Neural cell (in vitro differentiated cells): ENCODE measurements at regions not wholly inside any gene's neighbourhood (a gene's known extent, or its start where the extent isn't known, plus 50 kb on each side); places are given as distances from the start of the nearest gene placed in this dataset.

ENCODE experiments used
- H2AFZ ChIP-seq: fragments of 200-600, 300-800 bp; sonication (generic), shearing (Covaris generic); 2 replicates; pipeline ENCODE4 v1.6.0; 2014; ENCODE audit warnings: low read depth, mild to moderate bottlenecking, antibody characterized with exemption, low read length, moderate library complexity
- H3F3A ChIP-seq: fragments of 200-600 bp; shearing (Covaris generic); 2 replicates; pipeline ENCODE4 v1.6.1; 2016; ENCODE audit warnings: mild to moderate bottlenecking, moderate library complexity, mixed read lengths, antibody characterized with exemption, low read length; ENCODE audit not compliant: insufficient read depth, poor library complexity, severe bottlenecking
- H3K27ac ChIP-seq: fragments of 200-600, 300-800 bp; sonication (generic), shearing (Covaris generic); 2 replicates; pipeline ENCODE4 v1.5.1; 2014; ENCODE audit warnings: mild to moderate bottlenecking, low read length, moderate library complexity
- H3K27me3 ChIP-seq: fragments of 300-800, 200-600 bp; sonication (generic), shearing (Covaris generic); 2 replicates; pipeline ENCODE4 v1.6.0; 2014; ENCODE audit warnings: mild to moderate bottlenecking, low read depth, low read length, moderate library complexity; ENCODE audit not compliant: insufficient read depth
- H3K36me3 ChIP-seq: fragments of 300-800, 200-600 bp; sonication (generic), shearing (Covaris generic); 2 replicates; pipeline ENCODE4 v1.5.1; 2014; ENCODE audit warnings: mild to moderate bottlenecking, antibody characterized with exemption, low read length, moderate library complexity; ENCODE audit not compliant: insufficient read depth
- H3K4me2 ChIP-seq: fragments of 300-800, 200-600 bp; sonication (generic), shearing (Covaris generic); 2 replicates; pipeline ENCODE4 v1.6.0; 2014; ENCODE audit warnings: mild to moderate bottlenecking, low read length
- H3K4me3 ChIP-seq: fragments of 300-800, 200-600 bp; sonication (generic), shearing (Covaris generic); 2 replicates; pipeline ENCODE4 v1.5.1; 2014; ENCODE audit warnings: mild to moderate bottlenecking, low read length, moderate library complexity
- H3K79me2 ChIP-seq: fragments of 200-600 bp; shearing (Covaris generic); replicated peaks from 2 replicates; pipeline ENCODE4 v1.6.0; 2014; ENCODE audit warnings: mild to moderate bottlenecking, low read length, moderate library complexity; ENCODE audit not compliant: insufficient read depth
- H3K9ac ChIP-seq: fragments of 300-800, 200-600 bp; sonication (generic), shearing (Covaris generic); 2 replicates; pipeline ENCODE4 v1.6.1; 2016; ENCODE audit warnings: mild to moderate bottlenecking, low read length, mixed read lengths
- H3K9me2 ChIP-seq: fragments of 200-600 bp; shearing (Covaris generic); 2 replicates; pipeline ENCODE4 v1.6.1; 2016; ENCODE audit warnings: mild to moderate bottlenecking, low read length, mixed read lengths; ENCODE audit not compliant: insufficient read depth
- H3K9me3 ChIP-seq: fragments of 200-600, 300-800 bp; sonication (generic), shearing (Covaris generic); 2 replicates; pipeline ENCODE4 v1.6.1; 2016; ENCODE audit warnings: mild to moderate bottlenecking, mixed run types, low read length, moderate library complexity, mixed read lengths
- H4K20me1 ChIP-seq: fragments of 200-600 bp; shearing (Covaris generic); 2 replicates; pipeline ENCODE4 v1.6.1; 2016; ENCODE audit warnings: mild to moderate bottlenecking, mixed run types; ENCODE audit not compliant: insufficient read depth
- EP300 ChIP-seq: fragments of 450-650 bp; conservative IDR thresholded peaks from 2 replicates; pipeline ENCODE4 v1.6.1; 2014; ENCODE audit warnings: antibody characterized with exemption, mild to moderate bottlenecking, moderate library complexity; ENCODE audit not compliant: poor library complexity, severe bottlenecking
- EZH2 ChIP-seq: fragments of 200-600, 300-800 bp; shearing (Covaris generic), sonication (generic); IDR thresholded peaks from 2 replicates; pipeline ENCODE4 v1.6.1; 2014; ENCODE audit warnings: antibody characterized with exemption, low read length, borderline replicate concordance, mild to moderate bottlenecking; ENCODE audit not compliant: insufficient read depth, poor library complexity, severe bottlenecking
- MXI1 ChIP-seq: fragments of 450-650 bp; conservative IDR thresholded peaks from 2 replicates; pipeline ENCODE4 v1.6.1; 2014; ENCODE audit warnings: antibody characterized with exemption, mild to moderate bottlenecking; ENCODE audit not compliant: poor library complexity, severe bottlenecking
- POLR2AphosphoS5 ChIP-seq: IDR thresholded peaks from 2 replicates; pipeline ENCODE4 v1.6.1; 2012
- RAD21 ChIP-seq: fragments of 450-650 bp; conservative IDR thresholded peaks from 2 replicates; pipeline ENCODE4 v1.6.1; 2014; ENCODE audit warnings: antibody characterized with exemption, mild to moderate bottlenecking, moderate library complexity
- SMC3 ChIP-seq: fragments of 450-650 bp; conservative IDR thresholded peaks from 2 replicates; pipeline ENCODE4 v1.6.1; 2014; ENCODE audit warnings: antibody characterized with exemption, mild to moderate bottlenecking, moderate library complexity; ENCODE audit not compliant: poor library complexity
- TAF1 ChIP-seq: IDR thresholded peaks from 2 replicates; pipeline ENCODE4 v1.6.1; 2012; ENCODE audit warnings: low read depth
- TF ChIP-seq, protein P1 (sequence below): IDR thresholded peaks from 2 replicates; pipeline ENCODE4 v1.6.1; 2012; ENCODE audit warnings: borderline replicate concordance
- TF ChIP-seq, protein P2 (sequence below): fragments of 450-650 bp; IDR thresholded peaks from 2 replicates; pipeline ENCODE4 v1.5.1; 2014; ENCODE audit warnings: antibody characterized with exemption, mild to moderate bottlenecking, moderate library complexity; ENCODE audit not compliant: poor library complexity, severe bottlenecking

DNA sequence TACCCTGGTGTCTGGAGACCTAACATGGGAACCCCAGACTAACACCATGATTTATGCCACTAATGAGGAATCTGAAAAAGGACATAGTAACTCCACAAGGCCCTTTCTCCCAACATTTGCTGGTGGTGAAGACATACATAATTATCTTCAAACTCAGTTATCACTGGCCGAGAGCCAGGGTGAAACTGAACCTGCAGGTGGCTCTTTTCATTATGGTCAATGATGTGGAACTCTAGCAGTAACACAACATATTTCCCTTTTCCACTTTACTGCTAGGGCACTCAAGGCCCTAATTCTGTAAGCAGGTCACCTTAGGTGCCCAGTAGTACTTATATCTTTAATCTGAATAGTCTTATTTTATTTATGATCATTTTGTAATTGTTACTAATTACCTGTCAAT is 326.4 kb upstream of the SATB1 start:
- Histone ChIP-seq H3K36me3 (no peaks in the 10 kb centered on the region), H3F3A (no peaks in the 10 kb centered on the region), H3K79me2 (no peaks in the 10 kb centered on the region), H4K20me1 (no peaks in the 10 kb centered on the region), H3K9me2 (no peaks in the 10 kb centered on the region), H3K4me2 (no peak overlapping the region), H3K9me3 (no peaks in the 10 kb centered on the region), H3K9ac (no peak overlapping the region), H3K27me3 (no peaks in the 10 kb centered on the region), H2AFZ (no peak overlapping the region), H3K27ac (peak overlapping the region; percentile 25), H3K4me3 (no peak overlapping the region)
- TF ChIP-seq, protein P1, sequence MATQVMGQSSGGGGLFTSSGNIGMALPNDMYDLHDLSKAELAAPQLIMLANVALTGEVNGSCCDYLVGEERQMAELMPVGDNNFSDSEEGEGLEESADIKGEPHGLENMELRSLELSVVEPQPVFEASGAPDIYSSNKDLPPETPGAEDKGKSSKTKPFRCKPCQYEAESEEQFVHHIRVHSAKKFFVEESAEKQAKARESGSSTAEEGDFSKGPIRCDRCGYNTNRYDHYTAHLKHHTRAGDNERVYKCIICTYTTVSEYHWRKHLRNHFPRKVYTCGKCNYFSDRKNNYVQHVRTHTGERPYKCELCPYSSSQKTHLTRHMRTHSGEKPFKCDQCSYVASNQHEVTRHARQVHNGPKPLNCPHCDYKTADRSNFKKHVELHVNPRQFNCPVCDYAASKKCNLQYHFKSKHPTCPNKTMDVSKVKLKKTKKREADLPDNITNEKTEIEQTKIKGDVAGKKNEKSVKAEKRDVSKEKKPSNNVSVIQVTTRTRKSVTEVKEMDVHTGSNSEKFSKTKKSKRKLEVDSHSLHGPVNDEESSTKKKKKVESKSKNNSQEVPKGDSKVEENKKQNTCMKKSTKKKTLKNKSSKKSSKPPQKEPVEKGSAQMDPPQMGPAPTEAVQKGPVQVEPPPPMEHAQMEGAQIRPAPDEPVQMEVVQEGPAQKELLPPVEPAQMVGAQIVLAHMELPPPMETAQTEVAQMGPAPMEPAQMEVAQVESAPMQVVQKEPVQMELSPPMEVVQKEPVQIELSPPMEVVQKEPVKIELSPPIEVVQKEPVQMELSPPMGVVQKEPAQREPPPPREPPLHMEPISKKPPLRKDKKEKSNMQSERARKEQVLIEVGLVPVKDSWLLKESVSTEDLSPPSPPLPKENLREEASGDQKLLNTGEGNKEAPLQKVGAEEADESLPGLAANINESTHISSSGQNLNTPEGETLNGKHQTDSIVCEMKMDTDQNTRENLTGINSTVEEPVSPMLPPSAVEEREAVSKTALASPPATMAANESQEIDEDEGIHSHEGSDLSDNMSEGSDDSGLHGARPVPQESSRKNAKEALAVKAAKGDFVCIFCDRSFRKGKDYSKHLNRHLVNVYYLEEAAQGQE, result no peak
- TF ChIP-seq SMC3 (no peak), TAF1 (no peak), EP300 (no peak), RAD21 (no peak), POLR2AphosphoS5 (no peak), EZH2 (no peak)
- TF ChIP-seq, protein P2, sequence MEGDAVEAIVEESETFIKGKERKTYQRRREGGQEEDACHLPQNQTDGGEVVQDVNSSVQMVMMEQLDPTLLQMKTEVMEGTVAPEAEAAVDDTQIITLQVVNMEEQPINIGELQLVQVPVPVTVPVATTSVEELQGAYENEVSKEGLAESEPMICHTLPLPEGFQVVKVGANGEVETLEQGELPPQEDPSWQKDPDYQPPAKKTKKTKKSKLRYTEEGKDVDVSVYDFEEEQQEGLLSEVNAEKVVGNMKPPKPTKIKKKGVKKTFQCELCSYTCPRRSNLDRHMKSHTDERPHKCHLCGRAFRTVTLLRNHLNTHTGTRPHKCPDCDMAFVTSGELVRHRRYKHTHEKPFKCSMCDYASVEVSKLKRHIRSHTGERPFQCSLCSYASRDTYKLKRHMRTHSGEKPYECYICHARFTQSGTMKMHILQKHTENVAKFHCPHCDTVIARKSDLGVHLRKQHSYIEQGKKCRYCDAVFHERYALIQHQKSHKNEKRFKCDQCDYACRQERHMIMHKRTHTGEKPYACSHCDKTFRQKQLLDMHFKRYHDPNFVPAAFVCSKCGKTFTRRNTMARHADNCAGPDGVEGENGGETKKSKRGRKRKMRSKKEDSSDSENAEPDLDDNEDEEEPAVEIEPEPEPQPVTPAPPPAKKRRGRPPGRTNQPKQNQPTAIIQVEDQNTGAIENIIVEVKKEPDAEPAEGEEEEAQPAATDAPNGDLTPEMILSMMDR, result no peak

DNA sequence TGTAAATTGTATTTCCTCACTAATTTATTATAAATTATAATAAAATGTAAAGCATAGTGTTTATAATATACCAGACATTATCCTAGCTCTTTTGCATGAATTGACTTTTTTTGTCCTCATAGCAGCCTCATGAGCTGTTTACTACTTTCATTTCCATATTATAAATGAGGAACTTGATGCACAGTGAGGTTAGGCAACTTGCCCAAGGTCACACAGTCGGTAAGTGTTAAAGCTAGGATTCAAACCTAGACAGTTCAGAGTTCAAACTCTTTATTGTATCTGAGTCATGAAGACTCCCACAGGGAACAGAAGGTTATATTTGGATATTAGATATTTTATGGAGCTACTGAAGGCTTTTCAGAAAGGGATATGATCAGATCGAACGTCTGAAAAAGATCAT is 322.2 kb upstream of the SATB1 start:
- Histone ChIP-seq H3K4me3 (no peak overlapping the region), H3K4me2 (no peak overlapping the region), H3K9ac (no peak overlapping the region), H3K27me3 (no peaks in the 10 kb centered on the region), H3K27ac (no peak overlapping the region), H3K79me2 (no peaks in the 10 kb centered on the region), H2AFZ (no peak overlapping the region), H3K9me2 (no peaks in the 10 kb centered on the region), H4K20me1 (no peaks in the 10 kb centered on the region), H3K9me3 (no peaks in the 10 kb centered on the region), H3K36me3 (no peaks in the 10 kb centered on the region), H3F3A (no peaks in the 10 kb centered on the region)
- TF ChIP-seq TAF1, result no peak
- TF ChIP-seq RAD21, result no peak
- TF ChIP-seq, protein P2, result no peak
- TF ChIP-seq, protein P1, result no peak
- TF ChIP-seq MXI1, result no peak
- no peak for TF ChIP-seq POLR2AphosphoS5
- TF ChIP-seq SMC3, result no peak
- no peak for TF ChIP-seq EZH2
- TF ChIP-seq EP300, result no peak
